ENCODE measurements at regions not wholly inside any gene's neighbourhood (a gene's known extent, or its start where the extent isn't known, plus 50 kb on each side); places are given as distances from the start of the nearest gene placed in this dataset.

DNA sequence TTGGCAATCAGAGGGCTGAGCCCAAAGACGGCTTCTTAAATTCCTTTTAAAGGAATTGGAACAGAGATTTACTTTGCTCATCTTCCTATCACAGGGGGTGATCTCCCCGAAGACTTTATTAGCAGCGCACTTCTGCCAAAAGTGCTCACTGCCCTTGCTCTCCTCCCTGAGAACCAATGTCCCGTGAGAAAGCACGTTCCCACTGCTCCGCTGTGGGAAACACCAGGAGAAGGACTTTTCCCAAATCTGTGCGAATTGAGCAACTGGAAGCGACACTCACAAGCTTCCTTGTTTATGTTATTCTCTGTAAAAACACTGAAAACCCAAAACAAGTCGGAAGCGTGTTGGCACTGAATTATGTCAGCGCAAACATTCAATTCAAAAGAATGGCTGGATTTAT is 670.8 kb upstream of the NR2F2 start:
- intact Hi-C loops (cut with DNase I; ENCODE audit: low total_unique reads): no loop called here
- no peak for DNase-seq (ENCODE audit: low spot score in 2 of 2)
- Histone ChIP-seq H3K4me1 (no peaks in the 10 kb centered on the region), H3K4me3 (no peak overlapping the region), H3K27me3 (no peaks in the 10 kb centered on the region), H3K36me3 (no peaks in the 10 kb centered on the region), H3K9me3 (no peaks in the 10 kb centered on the region), H3K27ac (peak overlapping the region in 1 of 2 donors; percentile 34)
- no peak for TF ChIP-seq POLR2A (IDR thresholded peaks at IDR 0.05)
- no peak for TF ChIP-seq POLR2AphosphoS5 (IDR thresholded peaks at IDR 0.05)
- TF ChIP-seq, protein P1, sequence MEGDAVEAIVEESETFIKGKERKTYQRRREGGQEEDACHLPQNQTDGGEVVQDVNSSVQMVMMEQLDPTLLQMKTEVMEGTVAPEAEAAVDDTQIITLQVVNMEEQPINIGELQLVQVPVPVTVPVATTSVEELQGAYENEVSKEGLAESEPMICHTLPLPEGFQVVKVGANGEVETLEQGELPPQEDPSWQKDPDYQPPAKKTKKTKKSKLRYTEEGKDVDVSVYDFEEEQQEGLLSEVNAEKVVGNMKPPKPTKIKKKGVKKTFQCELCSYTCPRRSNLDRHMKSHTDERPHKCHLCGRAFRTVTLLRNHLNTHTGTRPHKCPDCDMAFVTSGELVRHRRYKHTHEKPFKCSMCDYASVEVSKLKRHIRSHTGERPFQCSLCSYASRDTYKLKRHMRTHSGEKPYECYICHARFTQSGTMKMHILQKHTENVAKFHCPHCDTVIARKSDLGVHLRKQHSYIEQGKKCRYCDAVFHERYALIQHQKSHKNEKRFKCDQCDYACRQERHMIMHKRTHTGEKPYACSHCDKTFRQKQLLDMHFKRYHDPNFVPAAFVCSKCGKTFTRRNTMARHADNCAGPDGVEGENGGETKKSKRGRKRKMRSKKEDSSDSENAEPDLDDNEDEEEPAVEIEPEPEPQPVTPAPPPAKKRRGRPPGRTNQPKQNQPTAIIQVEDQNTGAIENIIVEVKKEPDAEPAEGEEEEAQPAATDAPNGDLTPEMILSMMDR (IDR thresholded peaks at IDR 0.05): no peak

DNA sequence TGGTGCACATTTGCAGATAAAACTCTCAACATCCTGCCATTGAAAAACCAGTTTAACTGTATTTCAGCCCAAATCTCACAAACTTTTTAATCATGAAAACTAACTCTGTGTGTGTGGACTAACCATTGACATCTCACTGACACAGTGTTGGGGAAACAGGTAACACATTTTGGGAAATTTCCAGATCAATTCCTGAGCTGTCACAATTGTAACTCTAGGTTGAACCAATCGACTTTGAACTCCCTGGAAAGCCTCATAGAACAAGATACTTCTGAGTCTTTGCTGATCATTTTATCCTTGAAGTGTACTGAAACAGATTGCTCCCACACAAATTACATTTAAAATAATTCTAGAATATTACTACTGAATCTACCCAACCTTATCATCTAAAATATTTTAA is 667.9 kb upstream of the NR2F2 start:
- H3K4me1 ChIP-seq: no peaks in the 10 kb centered on the region
- H3K4me3 ChIP-seq: no peak overlapping the region
- H3K27ac ChIP-seq: peak overlapping the region in 1 of 2 donors; percentile 16
- TF ChIP-seq POLR2AphosphoS5 (IDR thresholded peaks at IDR 0.05) (no peak), POLR2A (IDR thresholded peaks at IDR 0.05) (no peak)
- TF ChIP-seq, protein P1 (IDR thresholded peaks at IDR 0.05): no peak
- DNase-seq (ENCODE audit: low spot score in 2 of 2): no peak
- intact Hi-C loops (cut with DNase I; ENCODE audit: low total_unique reads): no loop called here
- no peaks in the 10 kb centered on the region for H3K27me3 ChIP-seq
- H3K9me3 ChIP-seq: no peaks in the 10 kb centered on the region
- no peaks in the 10 kb centered on the region for H3K36me3 ChIP-seq

DNA sequence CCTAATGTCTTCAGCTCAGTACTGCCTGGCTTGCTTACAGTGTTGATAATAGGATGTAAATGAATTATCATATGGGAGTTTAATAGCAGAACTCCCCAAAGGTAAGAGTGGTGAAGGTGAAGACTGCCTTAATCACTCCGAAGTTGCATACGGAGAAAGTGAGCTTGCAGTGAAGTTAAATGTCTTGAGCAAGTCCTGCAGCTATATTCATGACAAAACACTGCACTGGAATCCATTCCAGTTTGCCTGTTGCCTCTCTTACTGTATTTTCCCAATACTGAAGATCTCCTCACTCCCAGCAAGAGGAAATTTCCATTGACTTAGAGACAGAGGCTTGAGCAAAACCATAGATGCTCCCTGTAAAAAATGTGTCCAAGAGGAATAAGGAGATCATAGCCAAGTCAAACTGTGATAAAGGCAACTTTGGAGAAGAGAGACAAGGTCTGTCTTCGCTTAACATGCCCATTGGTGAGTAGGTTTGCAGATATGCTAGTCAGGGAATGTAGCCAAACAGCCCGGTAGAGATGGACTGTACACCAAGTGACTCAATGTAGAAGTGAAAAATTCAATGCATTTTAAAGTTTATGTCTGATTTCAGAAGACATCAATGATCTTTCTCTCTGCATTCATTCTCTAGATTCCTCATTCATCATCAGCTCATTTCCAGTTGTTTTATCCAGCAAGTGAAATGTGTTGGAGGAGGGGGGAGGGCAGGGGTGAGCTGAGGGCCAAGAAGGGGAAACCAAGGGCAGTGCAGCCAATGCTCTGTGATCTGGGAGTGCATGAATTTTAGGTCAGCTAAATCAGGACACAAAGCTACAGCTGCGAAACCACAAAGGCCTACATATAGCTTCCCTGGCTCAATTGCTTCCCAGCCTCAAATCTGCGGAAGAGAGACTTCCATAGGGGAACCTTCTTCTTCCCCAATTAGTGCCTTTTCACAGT is 667.1 kb upstream of the NR2F2 start:
- Histone ChIP-seq H3K4me1 (no peaks in the 10 kb centered on the region), H3K27ac (peak overlapping the region in 1 of 2 donors; percentile 16), H3K27me3 (no peaks in the 10 kb centered on the region), H3K36me3 (no peaks in the 10 kb centered on the region), H3K9me3 (no peaks in the 10 kb centered on the region), H3K4me3 (no peak overlapping the region)
- no peak for DNase-seq (ENCODE audit: low spot score in 2 of 2)
- TF ChIP-seq POLR2A (IDR thresholded peaks at IDR 0.05): no peak
- intact Hi-C loops (cut with DNase I; ENCODE audit: low total_unique reads): no loop called here

DNA sequence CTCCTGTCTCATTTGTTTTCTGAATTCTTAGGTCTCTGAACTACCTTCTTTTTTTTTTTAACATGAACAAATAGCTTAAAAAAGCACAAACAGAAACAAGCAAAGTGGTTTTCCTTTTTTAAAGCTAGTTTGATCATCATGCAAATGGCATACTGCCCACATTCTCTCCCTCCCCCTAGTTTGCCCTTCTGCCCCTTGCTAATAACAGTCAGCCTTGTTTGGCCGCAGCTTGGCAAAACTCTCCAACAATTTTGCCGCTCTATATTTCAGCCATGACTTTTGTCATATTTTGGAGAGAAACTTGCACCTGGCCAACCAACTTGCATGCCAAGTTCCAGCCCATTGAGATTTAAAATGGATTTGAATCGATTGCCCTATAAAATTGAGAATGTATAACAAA is 666.0 kb upstream of the NR2F2 start:
- no peak for DNase-seq (ENCODE audit: low spot score in 2 of 2)
- TF ChIP-seq POLR2AphosphoS5 (IDR thresholded peaks at IDR 0.05) (no peak), POLR2A (IDR thresholded peaks at IDR 0.05) (no peak)
- TF ChIP-seq, protein P1 (IDR thresholded peaks at IDR 0.05): no peak
- Histone ChIP-seq H3K27ac (no peak overlapping the region), H3K9me3 (no peaks in the 10 kb centered on the region), H3K4me3 (no peak overlapping the region), H3K4me1 (no peaks in the 10 kb centered on the region), H3K27me3 (no peaks in the 10 kb centered on the region), H3K36me3 (no peaks in the 10 kb centered on the region)
- intact Hi-C loops (cut with DNase I; ENCODE audit: low total_unique reads): no loop called here

DNA sequence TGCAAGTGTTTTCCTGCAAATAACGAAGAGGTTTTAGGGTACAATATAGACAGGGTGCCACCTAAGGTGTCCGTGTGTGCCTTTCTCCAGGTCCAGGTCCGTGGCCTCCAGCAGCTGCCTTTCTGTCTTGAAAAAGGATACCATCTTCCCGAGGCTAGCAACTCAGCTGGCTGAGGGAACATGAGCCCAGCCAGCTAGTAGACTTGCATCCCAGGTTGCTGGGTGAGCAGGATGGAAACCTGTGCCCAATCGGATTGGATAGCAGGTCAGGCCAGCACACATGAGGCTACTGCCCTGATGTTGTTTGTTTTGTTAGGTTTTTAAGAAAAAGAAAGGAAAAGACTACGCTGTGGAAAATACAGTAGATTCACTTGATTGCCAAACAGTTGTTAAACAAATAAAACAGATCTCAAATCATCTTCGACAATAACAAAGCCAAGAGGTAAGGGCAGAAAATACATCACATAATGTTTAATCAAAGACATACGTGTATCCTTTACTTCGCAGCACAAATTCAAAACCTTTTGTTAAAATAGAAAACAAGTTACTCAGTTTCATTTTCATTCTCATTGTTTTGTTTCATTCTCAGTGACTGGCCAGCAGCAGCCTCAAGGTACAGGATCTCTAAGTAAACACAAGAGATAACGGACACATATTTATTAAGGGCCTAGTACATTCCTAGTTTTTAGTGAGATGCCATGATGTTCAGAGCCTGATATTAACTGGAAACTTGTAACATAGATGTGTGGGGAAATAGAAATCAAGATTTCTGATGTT is 661.2 kb upstream of the NR2F2 start:
- TF ChIP-seq POLR2AphosphoS5 (IDR thresholded peaks at IDR 0.05) (no peak), POLR2A (IDR thresholded peaks at IDR 0.05) (no peak)
- TF ChIP-seq, protein P1 (IDR thresholded peaks at IDR 0.05): no peak
- DNase-seq (ENCODE audit: low spot score in 2 of 2): no peak
- Histone ChIP-seq H3K27ac (peak overlapping the region; percentile 36 to 40), H3K4me1 (no peaks in the 10 kb centered on the region), H3K27me3 (no peaks in the 10 kb centered on the region), H3K4me3 (peak overlapping the region in 2 of 3 donors; percentile 7 to 51), H3K9me3 (no peaks in the 10 kb centered on the region), H3K36me3 (no peaks in the 10 kb centered on the region)
- intact Hi-C loops (cut with DNase I; ENCODE audit: low total_unique reads): no loop called here
